Ramos (cell line): ENCODE measurements at regions not wholly inside any gene's neighbourhood (a gene's known extent, or its start where the extent isn't known, plus 50 kb on each side); places are given as distances from the start of the nearest gene placed in this dataset.

ENCODE experiments used
- in situ Hi-C: fragments of 300-500 bp; cut with MboI; formaldehyde crosslinking; loops from one replicate; pipeline ENCODE4 v1.14.3; 2022; ENCODE audit warnings: low sequenced_read_pairs; ENCODE audit not compliant: unreplicated experiment

DNA sequence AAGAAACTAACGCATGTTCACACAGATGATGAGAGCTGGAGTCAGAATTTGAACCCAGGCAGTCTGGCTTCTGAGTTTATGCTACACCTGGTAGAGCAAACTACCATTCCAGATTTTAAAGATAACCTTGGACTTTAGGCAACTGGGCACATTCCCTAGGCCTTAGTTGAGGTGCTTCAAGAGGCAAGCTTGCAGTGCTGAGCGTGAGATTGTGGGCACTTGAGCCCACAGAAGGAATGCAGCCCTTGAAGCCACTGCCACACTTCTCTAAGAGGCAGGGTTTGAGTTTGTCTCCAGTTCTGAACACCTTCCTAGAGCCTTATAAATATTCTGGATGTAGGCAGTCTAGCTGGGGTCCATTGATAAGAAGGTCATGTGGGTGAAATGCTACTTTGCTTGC is 216.1 kb upstream of the SLC14A2 start:
- in situ Hi-C loops: loop anchor here (25.0 kb wide), 1 partner anchor 1787 kb away; no protein-coding TSS in a partner anchor

DNA sequence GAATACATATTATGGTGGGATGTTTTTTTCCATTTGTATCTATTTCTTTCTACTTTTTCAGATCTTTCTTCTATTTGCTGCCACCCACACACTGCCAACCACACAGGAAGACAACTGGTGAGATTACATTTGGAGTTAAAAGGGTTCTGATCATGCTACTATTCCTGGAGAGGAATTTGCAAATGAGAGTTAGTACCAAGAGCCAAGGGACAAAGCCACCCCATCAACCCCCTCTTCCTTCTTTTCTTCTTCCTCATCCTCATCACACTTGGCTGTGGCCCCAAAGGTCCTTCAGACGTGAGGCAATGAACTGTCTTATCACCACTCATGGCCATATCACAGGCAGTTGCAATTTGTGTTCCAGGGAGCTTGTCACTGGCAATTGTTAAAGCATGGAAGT is 215.6 kb upstream of the SLC14A2 start:
- in situ Hi-C loops: loop anchor here (25.0 kb wide), 1 partner anchor 1787 kb away; no protein-coding TSS in a partner anchor

DNA sequence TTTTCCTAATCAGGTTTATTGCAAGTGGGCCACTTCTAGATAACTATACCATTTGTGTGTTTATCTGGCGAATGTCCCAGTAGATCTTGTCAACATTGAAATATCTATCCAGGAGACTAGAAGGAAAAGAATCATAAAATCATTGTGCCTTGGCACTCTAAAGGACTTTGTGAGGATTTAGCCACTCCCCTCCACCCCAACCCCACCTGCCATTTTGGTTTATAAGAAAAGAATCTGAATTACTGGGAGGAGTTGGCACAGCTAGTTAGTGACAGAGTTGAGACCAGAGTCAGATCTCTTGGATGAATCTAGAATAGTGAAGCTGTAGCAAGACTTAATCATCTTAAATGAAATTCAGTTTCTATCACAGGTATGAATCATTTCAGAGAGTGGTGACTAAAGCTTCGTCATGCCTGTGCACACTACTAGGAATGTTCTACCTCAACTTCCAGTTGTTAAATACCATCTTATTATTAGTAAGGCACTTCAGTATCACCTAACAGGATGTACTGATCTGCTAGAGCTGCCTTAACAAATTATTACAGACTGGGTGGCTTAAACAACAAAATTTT is 212.7 kb upstream of the SLC14A2 start:
- in situ Hi-C loops: no loop called here

DNA sequence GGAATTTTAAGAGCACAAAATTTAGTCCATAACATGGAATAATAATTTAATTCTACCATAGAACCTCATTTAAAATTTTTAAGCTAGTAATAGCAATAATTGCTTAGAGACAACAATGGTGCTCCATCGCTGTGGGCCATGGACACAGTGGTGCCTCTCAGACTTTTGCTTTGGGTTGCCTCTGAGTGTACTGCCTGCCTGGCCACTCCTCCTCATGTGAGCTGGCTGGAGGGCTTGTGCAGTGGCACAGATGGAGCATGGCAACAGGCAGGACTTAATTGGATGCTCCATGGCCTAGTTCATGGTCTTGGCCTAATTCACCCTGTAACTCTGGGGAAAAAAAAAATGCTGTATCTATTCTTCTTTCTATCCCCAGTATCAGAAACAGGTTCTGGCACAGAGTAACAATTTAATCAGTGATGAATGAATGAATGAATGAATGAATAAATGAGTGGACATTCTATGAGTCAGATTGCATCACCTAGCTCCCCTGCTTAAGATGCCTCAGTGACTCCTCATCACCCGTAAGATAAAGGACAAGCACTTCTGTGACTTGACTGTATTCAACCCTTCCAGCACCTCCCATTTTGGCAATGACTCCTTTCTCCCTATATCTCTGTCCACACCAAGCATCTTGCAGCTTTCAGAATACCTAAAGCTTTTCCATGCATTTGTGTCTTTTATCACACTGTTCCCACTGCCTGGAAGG is 211.8 kb upstream of the SLC14A2 start:
- in situ Hi-C loops: no loop called here

DNA sequence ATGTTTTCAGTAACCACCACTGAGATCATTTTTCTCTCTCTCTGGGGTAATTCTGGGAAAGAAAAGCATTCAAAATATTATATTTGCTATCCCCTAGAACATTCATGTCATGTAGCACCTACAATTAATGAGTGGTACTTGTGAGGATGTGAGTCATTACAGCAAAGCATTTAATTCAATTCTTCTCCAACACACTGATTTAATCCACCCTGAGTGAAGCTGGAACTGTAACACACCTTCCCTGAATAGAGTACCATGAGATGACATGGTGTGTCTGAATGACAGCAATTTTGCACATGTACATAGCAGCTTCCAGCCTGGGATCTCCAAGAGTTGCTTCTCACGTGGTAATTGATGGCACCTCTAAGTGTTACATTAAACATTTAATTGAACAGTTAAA is 207.1 kb upstream of the SLC14A2 start:
- in situ Hi-C loops: no loop called here

DNA sequence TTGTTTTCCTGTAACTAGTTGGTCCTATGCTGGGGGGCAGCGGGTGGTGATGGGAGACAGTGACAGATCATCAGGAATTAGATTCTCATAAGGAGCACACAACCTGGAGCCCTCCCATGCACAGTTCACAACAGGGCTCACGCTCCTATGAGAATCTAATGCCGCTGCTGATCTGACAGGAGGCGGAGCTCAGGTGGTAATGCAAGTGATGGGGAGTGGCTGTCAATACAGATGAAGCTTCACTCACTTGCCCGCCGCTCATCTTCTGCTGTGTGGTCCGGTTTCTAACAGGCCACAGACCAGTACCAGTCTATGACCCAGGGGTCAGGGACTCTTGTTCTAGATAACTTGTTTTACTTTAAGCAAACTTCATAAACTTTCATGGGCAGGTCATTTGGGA is 205.3 kb upstream of the SLC14A2 start:
- in situ Hi-C loops: no loop called here

DNA sequence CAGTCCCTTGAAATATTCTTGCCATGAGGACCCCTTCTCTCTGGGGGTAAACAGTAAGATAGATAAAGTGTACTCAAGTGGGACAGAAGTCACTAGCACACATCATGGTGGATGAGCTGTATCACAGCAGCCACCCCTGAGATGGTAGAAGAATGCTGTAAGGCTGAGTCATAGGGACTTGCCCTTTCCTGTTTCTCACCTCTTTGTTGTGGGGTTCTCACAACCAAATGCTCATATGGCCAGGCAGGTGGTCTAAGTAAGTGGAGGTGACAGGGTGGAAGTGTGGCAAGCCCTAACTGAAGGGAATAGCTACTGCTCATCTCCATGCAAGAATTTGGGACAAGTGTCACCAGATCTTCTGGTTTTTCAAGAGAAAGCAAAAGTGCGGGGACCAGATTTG is 202.7 kb upstream of the SLC14A2 start:
- in situ Hi-C loops: no loop called here

DNA sequence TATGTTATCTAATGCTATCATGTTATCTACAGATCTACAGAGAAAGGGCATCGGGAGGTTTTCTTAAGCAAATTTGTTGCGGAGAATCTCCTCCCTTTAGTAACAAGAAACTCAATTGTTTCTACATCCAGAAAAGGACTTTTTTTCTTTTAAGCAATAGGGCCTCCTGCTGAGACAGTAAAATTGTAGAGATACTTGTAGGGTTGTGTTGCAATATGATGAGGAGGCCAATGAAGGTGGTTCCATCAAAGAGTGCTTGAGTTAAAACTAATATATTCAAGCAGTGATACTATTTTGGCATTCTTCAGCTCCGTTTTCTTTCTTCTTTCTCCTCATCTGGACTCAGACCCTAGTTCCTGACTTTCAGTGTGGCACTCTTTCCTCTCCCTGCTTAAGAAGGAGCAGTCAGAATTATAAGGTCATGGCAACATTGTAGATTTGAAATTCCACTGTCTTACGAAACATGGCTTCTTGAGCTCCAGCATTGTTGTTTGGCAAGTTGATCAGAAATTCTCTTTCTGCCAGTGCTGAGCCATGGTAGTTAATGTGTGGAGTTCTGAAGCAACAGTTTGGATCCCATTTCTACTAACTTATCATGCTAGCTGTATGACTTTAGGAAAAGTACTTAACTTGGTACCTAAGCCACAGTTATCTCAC is 202.0 kb upstream of the SLC14A2 start:
- in situ Hi-C loops: no loop called here

DNA sequence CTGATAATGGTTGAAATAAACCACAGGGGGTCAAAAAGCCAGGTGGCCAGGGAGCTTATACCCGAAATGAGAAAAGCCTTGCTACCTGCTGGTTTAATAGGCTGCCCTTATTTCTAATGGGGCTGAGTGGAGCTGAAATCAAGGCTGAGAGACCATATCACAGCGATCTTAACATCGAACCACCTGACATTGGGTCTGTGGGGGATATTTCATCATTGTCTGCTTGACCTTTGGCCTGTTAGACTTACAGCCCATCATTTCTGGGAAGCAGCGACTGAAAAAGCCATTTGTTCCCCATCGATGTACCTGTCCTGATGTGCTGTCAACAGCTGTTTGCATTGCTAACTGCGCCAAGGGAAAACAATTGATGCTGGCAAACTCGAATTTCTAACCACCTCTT is 199.7 kb upstream of the SLC14A2 start:
- in situ Hi-C loops: no loop called here

DNA sequence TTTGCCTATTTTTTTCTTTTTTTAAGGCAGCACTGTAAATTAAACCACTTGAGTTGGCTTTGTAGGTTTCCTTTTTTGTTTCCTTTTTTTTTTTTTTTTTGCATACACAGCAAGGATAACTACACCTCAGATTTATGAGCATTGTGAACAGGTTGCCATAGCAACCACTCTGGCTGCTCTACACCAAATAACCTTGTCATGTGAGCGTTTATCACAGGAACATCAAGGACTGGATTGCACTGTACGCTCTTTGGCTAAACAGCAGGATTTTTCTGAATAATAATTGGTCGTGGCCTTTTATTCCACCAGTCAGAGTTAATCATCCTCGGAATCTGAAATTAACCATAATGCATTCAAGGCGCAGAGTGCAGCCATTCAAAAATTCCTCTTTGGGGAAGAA is 199.1 kb upstream of the SLC14A2 start:
- in situ Hi-C loops: no loop called here

DNA sequence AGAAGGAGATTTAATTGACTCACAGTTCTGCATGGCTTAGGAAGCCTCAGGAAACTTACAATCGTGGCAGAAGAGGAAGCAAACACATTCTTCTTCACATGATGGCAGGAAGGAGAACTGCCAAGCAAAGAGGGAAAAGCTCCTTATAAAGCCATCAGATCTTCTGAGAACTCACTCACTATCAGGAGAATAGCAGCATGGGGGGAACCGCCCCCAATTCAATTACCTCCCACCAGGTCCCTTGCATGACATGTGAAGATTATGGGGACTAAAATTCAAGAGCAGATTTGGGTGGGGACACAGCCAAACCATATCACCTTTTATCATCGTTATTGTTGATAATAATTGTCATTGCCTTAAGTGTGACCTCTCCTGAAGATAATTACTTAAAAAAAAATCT is 197.9 kb upstream of the SLC14A2 start:
- in situ Hi-C loops: no loop called here

DNA sequence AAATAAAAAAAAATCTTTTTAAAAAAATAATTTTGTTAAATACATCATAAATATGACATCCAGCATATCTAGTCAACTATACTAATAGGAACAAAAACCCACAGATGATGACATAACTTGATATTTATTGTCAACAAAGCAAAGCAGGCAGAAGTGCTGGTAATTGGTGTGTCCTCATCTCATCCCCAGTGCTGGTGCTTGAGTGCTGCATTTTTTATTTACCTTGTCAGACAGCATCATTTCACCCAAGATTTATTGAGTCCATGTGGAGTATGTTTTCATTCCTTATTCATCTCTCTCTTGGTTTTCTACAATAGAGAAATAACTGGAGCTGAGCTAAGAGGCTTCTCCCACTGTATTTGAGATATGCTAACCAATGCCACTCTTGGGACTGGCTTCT is 191.6 kb upstream of the SLC14A2 start:
- in situ Hi-C loops: no loop called here

DNA sequence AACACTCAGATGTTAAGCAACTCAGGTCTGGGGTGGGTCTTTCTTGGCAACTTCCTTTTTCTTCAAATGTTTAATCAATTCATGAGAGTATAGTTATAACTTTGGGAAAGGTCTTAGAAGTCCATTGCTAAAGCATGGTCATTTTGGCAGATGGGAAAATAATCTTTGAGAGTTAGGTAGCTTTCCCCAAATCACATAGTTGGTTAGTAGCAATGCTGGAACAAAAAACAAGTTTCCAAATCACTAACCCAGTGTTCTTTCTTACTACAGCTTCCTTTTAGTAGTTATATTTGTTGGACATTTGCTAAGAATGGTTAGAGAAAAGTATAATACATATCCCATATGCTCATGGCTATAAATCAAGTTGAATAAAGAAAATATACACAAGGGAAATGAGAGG is 185.2 kb upstream of the SLC14A2 start:
- in situ Hi-C loops: no loop called here

DNA sequence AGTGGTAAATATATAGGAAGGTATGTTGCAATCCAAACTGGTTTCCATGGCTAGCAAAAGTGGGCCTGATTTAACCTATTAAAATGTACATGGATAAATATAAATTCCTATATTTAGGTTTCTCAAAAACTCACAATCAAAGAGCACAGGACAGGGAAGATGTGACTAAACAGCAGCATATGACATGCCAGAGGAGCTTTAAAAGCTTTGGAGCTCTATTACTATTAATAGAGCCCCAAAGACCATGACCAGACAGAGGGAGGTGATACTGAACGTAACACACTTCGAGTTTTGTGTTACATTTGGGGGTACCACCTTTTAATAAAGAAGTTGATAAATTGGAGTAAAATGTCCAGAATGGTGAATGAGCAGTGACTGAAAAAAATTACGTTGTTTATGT is 179.5 kb upstream of the SLC14A2 start:
- in situ Hi-C loops: no loop called here

DNA sequence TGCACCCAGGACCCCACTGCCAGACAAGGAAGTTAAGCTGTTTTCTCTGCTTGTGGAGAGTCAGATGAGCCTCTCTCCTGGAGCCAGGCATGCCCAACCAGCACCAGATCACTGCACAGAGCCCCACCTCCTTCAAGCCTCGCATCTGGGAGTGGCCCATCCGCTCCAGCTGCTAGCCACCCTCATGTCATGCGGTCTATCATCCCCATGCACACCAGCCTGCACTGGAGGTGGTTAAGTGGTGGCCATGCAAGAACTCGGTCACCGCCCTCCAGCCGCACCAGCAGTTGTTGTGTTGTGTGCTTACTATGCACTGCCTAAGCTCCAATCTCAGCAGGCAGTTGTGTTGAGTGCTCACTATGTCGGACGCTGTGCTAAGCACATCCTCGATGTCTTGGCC is 177.9 kb upstream of the SLC14A2 start:
- in situ Hi-C loops: no loop called here

DNA sequence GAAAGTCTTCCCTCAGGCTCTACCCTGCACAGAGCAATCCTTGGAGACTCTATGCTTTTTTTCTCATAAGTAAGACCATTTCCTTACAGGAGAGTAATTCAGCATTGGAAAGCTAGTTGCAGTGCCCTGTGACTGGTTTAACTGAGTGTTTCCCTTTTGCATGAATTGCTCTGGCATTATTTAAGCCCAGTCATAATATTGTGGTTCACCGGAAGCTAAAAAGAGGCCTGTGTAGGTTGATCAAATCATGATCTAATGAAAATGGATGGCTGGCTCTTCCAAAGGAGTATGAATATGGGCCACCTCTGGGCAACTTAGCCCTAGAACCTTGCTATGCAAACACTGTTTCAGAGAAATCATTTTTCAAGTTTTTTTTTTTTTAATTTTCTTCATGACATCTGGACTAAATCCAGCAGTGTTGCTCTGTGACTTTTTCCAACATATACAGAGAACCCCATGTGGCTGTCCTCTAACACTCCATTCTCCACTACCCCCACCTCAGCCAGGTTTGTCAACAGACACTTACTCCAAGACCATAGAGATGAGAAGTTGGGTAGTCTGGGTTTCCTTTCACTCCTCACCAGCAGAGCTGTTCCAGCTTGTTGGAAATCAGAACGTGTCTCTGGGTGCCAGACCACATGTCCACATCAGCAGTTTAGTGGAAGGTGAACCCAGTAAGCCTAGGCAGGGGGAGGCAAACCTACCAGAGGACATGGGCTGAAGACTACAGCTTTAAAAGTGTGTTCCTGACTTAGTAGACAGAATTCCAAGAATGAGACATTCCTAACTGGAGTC is 175.2 kb upstream of the SLC14A2 start:
- in situ Hi-C loops: no loop called here

DNA sequence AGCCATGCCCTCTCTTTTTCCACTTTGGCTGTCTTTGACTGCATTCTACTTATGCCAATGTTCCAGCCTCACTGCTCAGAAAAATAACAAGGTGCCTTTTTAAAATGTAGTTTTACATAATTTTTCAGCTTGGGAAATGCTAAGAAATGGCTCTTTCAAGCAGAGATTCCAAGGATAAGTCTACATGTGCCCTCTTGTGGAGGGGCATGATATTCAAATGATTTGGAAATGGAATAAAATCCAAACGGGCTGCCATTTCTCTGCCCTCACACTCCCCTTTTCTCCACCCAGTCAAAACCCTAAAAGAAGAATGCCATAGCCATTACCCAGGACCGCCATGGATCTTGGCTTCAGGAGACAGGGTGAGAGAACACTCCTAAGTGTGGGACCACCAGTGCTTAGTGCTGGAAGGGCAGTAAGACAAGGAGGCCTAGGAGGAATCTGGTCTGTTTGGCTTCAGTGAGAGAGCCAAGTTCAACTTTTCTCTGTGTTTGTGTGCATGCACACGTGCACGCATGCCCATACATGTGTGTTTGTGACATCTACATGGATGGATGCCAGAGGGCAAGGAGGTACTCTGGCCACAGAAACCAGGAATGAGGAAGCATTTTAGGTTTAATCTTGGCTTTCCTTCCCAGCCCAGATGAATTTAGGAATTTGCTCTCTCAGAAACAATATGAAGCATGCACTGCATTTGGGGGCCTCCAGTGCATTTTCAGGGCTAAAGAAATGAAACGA is 174.0 kb upstream of the SLC14A2 start:
- in situ Hi-C loops: no loop called here

DNA sequence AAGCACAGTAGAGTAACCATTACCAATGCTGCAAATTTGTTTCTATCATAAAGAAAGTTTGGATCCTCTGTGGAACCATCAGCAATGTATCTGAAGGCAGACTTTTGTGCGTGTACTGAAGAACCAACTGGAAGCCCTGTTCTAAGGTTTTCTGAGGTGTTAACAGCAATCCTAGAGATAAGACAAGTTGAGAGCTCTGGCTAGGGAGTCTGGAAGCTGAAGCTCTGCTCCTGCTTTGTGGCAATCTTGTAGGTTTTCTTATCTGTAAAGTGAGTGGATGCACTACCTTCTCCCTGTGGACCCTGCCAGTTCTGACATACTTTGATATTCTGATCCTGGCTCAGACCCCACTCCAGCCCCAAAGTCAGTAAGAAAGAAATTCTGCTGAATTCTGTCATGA is 171.2 kb upstream of the SLC14A2 start:
- in situ Hi-C loops: no loop called here

DNA sequence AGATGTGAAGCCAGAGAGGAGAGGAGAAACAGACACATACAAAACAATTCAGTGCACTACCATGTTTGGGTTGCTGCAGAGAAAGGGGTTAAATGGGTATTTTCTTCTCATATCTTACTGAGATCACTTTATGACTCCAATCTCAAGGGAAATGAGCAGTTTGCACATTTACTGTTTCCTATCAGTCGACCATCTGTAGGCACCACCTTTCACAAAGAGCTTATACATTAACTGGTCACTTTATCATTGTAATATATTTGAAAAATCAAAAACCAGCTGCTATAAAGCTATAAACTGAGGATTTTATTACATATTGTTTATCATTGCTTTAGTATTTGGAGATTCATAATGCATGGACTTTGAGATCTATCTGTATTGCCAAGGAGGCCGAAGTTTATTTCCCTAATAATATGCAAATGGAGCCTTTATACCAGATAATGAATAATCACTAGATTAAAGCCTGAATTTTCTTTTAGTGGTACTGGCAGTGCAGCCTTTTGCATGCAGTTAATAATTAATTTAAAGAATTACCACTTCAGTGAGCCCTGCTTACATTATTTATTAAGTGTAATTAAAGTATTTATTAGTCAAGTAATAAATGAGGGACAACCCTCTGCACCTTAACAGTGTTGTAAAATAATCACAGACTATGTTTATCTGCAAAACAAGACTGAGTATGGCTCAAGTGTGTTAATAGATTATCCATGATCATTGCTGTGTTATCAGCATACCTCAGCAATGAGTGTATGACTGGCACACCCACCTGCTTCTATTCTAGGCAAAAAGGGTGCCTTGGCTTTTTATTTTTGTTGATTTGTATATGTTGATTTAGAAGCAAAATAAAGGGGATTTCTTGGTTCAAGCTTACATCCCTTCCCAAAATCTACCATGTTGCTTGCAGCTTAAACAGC is 167.7 kb upstream of the SLC14A2 start:
- in situ Hi-C loops: no loop called here
